ENCODE measurements at regions not wholly inside any gene's neighbourhood (a gene's known extent, or its start where the extent isn't known, plus 50 kb on each side); places are given as distances from the start of the nearest gene placed in this dataset.

GRCh38 chr12:28107679-28108078 is 82.6 kb upstream of the CCDC91 start:
- no peak for TF ChIP-seq CTCF (IDR thresholded peaks at IDR 0.05)
- no peak for TF ChIP-seq POLR2AphosphoS5 (IDR thresholded peaks at IDR 0.05)
